Medulla oblongata (tissue), 1 donor: ENCODE measurements at regions not wholly inside any gene's neighbourhood (a gene's known extent, or its start where the extent isn't known, plus 50 kb on each side); places are given as distances from the start of the nearest gene placed in this dataset.
A peak's percentile ranks its signal among the peaks of the same experiment; 100 is the strongest.
"Not testable (repeated sequence)": the region's sequence is repeated elsewhere in the genome, so short reads cannot be mapped to it uniquely, and the experiment has no call there.

ENCODE experiments used
- DNase-seq: peaks from one replicate; pipeline ENCODE4 v3.0.0-alpha.2; 2015; ENCODE audit errors: extremely low spot score

DNA sequence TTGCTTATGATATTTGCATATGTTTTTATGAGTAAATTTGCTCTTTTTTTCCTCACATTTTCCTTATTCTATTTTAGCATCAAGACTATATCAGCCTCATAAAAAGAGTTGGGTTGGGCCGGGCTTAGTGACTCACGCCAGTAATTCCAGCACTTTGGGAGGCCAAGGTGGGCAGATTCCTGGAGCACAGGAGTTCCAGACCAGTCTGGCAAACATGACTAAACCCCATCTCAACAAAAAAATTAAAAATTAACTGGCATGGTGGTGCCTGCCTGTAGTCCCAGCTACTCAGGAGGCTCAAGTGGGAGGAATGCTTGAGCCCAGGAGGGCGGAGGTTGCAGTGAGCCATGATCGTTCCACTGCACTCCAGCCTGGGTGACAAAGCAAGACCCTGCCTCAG, 148.8 kb upstream of the ANO5 start:
- DNase-seq, result no peak

DNA sequence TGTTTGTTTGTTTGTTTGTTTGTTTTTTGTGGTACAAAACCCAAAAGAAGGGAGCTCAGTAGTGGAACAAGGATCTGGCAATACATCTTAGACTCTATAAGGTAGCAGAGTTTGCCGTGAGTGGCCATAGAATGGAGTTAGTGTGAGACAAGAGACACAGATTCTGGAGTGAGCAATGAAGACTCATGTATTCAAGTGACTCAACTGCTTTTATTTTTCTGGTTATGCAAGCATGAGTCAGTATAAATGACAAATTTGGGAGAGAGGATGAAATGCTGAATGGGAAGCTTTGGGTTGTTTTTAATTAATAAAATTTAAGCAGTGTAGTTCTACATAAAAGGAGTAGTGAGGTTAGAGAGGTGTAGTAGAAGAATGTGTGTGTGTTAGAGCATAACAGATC, 143.6 kb upstream of the ANO5 start:
- DNase-seq, result no peak

DNA sequence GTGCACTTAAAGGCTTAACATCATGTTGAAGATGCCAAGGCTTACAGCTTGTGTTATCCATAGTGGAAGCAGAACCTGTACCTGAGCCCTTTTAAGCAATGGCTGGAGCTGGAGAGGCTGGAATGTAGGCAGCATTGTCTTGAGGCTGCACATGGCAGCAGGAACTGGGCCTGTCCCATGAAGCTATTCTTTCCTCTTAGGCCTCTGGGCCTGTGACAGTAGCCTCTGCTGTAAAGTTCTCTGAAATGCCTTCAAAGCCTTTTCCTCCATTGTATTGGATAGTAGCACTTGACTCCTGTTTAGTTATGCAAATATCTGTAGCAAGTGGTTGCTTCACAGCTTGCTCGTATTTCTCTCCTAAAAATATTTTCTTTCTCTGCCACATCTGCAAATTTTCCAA, 127.4 kb upstream of the ANO5 start:
- DNase-seq, result no peak

DNA sequence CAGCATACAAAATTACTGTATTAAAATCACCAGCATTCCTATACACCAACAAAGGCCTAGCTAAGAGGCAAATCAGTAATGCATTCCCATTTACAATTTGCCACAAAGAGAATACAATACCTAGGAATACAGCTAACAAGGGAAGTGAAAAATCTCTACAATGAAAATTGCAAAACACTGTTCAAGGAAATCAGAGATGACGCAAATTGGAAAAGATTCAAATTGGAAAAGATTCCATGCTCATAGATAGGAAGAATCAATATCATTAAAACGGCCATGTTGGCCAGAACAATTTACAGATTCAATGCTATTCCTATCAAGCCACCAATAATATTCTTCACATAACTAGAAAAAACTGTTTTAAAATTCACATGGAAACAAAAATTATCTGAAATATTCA, 123.0 kb upstream of the ANO5 start:
- DNase-seq, result no peak

DNA sequence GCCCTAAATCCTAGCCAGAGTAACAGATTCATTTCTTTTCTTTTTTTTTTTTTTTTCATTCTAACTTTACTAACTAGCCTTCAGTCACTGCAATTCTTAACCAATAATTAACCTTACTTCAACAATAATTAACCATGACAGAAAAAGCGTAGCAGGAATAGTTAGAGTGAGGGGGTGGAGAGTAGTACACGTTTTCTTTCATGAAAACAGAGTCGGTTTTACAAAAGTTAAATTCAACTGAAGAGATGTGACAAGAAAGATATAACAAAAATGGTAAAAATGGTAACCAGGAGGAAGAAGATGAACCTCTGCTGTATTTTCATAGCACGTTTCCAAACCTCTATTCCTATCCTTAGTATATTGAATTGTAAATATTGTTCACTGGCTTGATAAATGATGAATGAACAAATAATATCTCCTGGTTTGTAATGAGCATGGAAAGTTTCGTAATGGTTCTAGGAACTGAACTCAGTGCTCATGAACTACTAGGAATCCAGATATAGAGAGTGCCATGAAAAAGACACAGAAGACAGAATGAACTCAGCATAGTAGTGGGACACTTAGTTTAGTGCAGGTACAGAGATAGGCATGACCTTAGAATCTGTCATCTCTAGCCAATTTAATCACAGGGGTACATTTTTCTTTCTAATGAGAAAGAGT, 116.5 kb upstream of the ANO5 start:
- DNase-seq, result no peak

DNA sequence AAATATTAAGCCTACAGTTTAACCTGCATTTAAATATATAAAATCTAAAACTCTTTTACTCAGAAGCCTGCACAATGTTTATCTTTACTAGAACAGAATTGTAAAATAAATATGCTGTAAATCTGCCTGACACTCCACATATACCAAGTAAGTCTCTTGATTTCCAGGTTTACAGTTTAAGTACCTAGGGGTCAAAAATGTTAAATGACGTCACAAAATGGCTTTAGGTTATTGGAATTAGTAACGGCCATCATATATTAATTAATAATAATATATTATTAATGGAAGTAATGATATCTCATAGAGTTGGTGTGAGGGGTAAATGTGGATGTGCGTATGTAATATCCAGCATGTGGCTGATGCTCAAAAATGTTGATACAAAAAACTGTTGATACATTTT, 114.8 kb upstream of the ANO5 start:
- no peak for DNase-seq

DNA sequence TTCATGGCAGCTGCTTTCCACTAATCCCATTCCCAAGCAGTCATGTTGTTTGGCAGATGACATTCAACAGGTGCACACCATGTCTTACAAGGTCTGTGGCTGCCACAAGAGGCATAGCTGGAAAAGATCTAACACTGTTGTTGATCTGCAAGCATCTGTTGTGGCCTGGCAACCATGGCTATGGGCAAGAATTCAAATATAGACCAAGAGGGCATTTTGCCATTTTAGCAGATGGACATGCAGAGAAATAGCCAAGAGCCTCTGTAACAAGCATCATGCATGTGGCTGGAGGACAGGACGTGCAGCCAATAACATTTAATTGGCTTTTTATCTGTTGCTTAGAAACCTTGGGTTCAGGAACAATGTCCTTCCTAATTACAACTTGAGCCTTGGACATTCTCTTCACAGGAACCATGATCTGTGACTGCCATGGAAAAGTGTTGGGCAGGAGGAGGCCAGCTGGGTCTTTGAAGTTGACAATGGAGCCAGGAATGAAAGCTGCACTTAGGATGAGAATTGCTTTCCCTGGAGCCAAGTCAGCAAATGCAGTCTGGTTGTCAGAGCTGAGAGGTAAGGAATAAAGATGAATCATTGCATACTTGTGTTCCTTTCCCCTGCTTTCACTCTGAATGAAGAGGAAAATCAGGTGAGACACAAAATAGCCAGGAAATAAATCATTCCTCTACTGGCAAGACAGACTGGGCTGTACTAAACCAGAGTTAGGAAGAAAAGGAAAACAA, 113.6 kb upstream of the ANO5 start:
- DNase-seq, result no peak

DNA sequence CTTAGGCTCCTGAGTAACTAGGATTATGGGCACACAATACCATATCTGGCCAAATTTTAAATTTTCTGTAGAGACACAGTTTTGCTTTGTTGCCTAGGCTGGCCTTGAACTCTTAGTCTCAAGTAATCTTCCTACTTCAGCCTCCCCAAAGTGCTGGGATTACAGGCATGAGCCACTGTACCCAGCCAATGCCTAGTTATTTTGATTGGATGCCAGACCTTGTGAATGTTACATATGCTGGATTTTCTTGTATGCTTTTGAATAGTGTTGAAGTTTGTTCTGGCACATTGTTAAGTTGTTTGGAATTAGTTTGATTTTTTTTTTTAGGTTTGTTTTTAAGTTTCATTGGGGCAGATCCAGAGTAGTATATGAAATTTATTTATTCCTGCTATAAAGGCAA, 110.7 kb upstream of the ANO5 start:
- no peak for DNase-seq

DNA sequence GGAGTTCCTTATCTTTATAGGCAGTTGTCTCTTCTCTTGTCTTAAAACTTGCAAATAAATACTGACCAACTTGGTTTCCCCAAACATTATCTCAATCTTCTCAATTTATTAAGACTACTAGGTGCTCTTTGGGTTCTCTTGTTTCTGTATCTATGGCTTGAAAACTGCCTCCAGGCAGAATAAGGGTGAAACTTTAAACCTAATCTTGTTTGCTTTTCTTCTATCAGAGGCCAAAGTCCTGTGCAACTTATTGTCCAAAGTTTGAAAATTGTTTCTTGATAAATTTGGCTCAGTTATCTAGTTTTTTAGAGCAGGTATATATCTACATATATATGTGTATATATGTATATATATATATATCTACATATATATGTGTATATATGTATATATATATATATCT, 110.1 kb upstream of the ANO5 start:
- DNase-seq, result no peak

DNA sequence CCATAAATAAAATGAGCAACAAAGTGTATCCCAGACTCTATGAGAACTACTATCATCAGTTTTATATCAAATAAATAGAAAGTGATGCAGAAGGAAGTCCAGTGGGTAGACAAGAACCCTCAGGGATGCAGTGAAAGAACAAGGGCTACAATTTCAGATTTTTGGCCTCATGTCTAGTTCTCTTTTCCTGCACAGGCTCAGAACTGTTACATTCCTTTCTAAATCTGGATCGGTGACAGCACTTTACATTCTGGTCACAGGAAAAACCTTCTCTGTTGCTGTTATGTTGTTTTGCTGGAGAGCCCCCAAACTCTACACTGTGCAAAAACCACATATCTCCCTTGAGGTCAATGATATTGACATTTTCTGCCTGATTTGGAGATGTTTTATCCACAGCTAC, 108.8 kb upstream of the ANO5 start:
- DNase-seq, result no peak

DNA sequence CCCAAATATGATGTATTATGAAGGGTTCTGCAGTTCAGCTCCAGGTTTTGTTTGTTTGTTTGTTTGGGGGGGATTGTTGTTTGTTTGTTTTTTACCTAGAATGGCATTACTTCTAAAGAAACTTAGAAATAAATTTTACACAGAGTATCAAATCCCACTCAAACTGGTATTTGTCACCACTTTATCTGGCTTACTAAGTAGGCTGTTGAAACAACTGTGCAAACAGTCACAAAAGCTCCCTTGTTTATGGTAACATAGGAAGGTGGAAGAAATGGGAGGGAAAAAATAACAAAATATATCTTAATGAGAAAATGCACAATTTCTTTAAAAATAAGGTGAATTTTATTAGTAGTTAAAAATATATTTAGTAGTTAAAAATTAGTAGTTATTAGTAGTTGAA, 108.3 kb upstream of the ANO5 start:
- DNase-seq, result no peak

DNA sequence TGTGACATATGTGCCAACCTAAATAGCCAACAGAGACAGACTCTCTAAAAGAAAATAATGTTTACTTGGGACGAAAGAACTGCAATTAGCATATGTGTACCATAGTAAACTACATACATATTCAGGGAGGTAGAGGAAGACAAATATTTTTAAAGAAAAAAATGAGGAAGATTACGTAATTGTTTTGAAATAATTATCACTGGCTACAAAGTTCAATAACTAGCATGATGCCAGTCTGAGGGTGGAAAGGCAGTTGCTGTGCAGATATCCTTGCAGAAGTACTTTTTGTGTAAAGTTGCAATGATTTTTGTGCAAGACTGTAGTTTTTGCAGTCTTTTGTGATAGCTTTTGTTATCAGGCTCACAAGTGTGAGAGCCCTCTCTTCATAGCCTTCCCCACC, 103.3 kb upstream of the ANO5 start:
- no peak for DNase-seq

DNA sequence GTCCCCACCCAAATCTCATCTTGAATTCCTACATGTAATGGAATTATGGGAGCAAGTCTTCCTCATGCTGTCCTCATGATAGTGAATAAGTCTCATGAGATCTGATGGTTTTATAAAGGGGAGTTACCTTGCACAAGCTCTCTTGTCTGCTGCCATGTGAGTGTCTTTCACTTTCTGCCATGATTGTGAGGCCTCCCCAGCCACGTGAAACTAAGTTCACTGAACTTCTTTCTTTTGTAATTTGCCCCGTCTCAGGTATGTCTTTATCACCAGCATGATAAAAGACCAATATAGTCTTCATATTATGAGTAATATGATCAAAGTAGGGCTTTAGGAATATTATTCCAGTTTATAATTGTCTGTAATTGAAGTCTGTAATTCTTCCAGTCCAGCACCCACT, 86.3 kb upstream of the ANO5 start:
- no peak for DNase-seq

DNA sequence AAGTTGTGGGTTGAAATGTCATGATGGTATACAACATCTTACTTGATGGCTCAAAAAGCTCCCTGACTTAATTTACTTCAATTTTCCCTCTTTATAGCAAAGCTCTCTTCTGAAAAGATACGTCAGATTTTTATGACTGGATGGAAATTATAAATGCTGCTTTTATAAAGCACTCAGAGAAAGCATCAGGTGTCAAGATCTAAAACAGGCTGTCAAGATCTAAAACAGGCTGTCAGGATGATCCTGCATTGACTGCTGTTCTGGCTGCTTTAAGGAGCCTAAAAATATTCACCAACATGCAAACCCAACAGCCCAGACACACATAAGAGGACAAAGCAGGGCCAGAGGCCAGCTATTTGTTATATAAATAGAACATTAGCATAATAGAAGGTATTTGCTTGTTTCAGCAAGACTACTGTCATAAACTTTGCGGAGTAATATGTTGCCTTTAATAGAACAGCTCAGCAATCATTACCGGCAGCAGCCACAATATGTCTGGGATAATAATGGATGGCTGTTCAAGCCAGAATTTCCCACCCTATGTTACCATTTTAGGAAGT, 77.3 kb upstream of the ANO5 start:
- no peak for DNase-seq

DNA sequence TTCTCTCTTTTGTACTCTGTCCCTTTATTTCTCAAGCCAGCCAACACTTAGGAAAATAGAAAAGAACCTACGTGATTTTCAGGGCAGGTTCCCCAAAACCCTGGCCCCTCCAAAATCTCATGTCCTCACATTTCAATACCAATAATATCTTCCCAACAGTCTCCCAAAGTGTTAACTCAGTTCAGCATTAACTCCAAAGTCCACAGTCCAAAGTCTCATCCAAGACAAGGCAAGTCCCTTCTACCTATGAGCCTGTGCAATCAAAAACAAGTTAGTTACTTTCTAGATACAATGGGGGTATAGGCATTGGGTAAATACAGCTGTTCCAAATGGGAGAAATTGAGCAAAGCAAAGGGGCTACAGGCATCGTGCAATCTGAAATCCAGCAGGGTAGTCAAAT, 64.9 kb upstream of the ANO5 start:
- DNase-seq, result not testable (repeated sequence)

DNA sequence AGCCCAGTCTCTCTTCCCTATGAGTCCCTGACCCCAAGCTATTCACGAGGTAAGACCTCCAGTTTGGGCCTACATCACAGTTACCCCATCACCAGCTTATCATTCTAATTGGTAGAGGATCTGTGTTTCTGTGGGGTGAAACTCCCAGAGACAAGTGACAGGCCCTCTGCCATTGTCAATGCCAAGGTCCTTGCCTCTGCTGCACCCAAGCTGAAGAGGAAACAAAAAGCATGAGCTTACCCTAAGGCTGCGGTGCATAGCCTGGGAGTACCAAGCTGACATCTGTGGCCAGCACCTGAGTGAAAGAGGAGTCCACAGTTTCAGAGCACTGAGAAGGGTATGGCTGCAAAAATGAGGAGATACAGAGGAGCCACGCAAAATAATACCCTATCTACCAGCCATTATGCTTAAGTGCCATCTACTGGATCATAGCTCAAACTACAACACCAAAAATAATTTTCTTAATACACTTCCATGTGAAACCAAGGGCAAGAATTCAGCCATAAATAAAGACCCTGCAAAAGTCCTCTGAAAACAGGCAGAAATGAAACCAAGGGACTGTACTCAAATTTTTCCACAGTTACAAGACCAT, 62.3 kb upstream of the ANO5 start:
- DNase-seq, result peak; percentile 7

DNA sequence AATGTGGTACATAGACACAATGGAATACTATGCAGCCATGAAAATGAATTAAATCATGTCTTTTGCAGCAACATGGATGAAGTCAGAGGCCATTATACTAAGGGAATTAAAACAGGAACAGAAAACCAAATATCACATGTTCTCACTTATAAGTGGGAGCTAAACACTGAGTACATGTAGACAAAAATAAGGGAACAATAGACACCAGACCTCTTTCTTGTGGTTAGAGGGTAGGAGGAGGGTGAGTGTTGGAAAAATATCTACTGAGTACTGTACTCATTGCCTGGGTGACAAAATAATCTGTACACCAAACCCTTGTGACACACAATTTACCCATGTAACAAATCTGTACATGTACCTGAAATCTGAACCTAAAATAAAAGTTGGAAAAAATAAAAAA, 59.1 kb upstream of the ANO5 start:
- no peak for DNase-seq

DNA sequence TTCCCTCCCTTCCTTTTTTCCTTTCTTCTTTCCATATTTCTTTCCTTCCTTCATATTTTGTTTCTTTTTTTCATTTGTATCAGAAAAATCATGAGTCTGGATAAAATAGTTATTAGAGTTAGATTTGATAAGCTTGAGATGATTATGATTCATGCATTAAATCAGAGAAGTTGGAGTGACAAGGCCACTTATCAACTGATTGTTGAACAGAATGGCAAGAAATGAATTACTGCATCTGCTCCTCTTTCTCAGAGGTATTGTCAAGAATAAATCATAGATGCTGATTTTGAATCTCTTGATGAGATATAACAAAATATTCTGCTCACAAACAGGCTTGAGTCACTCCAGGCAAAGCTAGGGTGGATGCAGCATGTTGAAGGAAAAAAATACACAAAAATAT, 54.6 kb upstream of the ANO5 start:
- DNase-seq, result no peak
